Epithelial cell of prostate (primary cell): ENCODE measurements at regions not wholly inside any gene's neighbourhood (a gene's known extent, or its start where the extent isn't known, plus 50 kb on each side); places are given as distances from the start of the nearest gene placed in this dataset.
A peak's percentile ranks its signal among the peaks of the same experiment; 100 is the strongest.
"Not testable (repeated sequence)": the region's sequence is repeated elsewhere in the genome, so short reads cannot be mapped to it uniquely, and the experiment has no call there.

ENCODE experiments used
- DNase-seq: peaks from one replicate; pipeline ENCODE4 v3.0.0-alpha.2; 2011; ENCODE audit warnings: low read depth, low spot score
- H3K27ac ChIP-seq: fragments of 450-650 bp; 2 replicates; pipeline ENCODE4 v1.5.1; 2017; ENCODE audit warnings: mild to moderate bottlenecking

- H3K27ac ChIP-seq: no peak overlapping the region
- no peak for DNase-seq
These were observed 275.2 kb upstream of the CBLB start for GRCh38 chr3:106144030-106144429.

- DNase-seq, H3K27ac ChIP-seq: not testable (repeated sequence)
These were observed 279.7 kb upstream of the CBLB start for GRCh38 chr3:106148440-106149082.

DNA sequence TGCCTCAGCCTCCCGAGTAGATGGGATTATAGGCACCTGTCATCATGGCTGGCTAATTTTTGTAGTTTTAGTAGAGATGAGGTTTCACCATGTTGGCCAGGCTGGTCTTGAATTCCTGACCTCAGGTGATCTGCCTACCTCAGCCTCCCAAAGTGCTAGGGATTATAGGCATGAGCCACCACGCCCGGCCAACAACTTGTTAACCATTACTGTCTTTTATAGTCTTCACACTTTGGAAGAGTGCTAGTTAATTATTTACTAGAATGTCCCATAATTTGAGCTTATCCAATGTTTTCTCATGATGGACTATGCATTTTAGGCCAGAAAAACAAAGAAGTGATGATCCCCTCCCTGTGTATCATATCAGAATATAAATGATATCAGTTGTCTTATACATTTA is 288.6 kb upstream of the CBLB start:
- no peak for DNase-seq
- H3K27ac ChIP-seq: no peak overlapping the region

- DNase-seq: no peak
These were observed 291.6 kb upstream of the CBLB start for GRCh38 chr3:106160396-106160795.

GRCh38 chr3:106161246-106161645 is 292.4 kb upstream of the CBLB start:
- H3K27ac ChIP-seq: no peak overlapping the region
- DNase-seq: no peak

More at GRCh38 chr3:106160396-106160795, 291.6 kb upstream of the CBLB start:
- no peak overlapping the region for H3K27ac ChIP-seq

GRCh38 chr3:106167728-106168127 is 298.9 kb upstream of the CBLB start:
- no peak overlapping the region for H3K27ac ChIP-seq
- DNase-seq: no peak

DNA sequence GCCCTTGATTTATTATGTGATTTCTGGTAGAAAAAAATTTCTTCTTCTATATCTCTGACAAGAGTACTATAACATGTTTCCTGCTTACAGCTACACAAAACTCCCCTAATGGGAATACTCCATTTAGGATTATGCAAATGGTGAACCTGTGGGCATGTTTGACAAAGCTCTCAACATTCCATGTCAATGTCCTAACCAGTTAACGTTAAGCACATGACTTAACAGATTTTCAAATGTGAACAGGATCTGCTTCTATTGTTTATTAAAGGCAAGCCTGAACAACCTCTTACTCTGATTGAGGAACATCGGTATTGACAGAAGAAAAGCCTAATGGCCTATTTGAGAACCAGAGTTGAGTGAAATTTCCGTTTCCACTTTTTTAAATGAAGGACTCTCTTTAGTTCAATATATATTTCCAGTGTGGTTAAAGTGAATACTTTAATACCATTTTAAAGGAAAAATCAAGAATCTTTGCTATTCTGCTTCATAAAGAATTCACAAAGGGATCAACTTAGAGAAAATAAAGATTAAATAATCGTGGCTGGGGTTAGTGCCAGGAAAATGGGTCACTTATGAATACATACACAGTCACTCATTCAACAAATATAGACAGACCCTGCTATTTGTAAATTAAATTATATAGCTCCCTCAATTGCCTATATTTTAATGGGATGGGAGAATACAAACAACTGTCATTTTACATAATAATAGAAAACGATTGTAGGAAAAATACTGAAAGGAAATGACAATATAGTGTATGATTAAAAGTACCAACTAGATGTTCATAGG is 300.3 kb upstream of the CBLB start:
- peak; percentile 49 for DNase-seq
- H3K27ac ChIP-seq: peak overlapping the region; percentile 62

GRCh38 chr3:106170636-106171035 is 301.8 kb upstream of the CBLB start:
- no peak overlapping the region for H3K27ac ChIP-seq
- no peak for DNase-seq

DNA sequence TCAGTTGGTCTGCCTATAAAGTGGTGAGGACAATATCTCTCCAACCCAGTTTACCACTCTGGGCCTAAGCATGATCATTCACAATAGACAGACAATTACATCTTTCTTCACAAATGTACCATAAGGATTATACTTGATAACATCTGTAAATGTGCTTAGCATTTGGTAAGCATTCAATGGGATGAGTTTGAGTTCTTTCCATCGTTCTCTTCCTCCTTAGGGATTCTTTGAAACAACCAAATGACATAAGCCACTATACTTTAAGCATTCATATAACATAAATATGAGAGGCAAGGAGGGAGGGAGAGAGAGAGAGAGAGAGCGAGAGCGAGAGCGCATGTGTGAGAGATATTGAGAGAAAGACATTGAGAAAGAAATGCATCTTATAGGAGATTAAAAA is 303.3 kb upstream of the CBLB start:
- DNase-seq: no peak
- H3K27ac ChIP-seq: no peak overlapping the region

- H3K27ac ChIP-seq: no peak overlapping the region
These were observed 304.0 kb upstream of the CBLB start for GRCh38 chr3:106172780-106173179.

DNA sequence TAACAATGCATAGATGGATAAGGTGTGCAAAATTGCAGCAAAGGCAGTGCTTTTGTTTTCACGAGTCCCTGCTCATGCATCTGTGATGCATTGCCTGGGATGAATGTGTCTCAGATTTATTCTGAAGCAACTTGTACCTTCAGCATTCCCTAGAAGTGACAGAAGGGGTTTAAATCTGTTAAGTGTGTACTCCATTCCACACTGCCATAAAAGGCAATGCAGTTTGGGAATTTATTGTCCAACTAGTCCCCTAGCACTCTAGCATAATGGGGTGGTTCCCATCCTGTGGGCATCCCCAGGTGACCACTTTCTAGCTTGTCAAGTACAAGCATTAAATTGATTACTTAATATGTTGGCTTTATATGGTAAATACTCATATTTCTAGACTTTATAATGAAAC is 306.5 kb upstream of the CBLB start:
- no peak overlapping the region for H3K27ac ChIP-seq
- no peak for DNase-seq

More at GRCh38 chr3:106172780-106173179, 304.0 kb upstream of the CBLB start:
- DNase-seq: no peak

DNA sequence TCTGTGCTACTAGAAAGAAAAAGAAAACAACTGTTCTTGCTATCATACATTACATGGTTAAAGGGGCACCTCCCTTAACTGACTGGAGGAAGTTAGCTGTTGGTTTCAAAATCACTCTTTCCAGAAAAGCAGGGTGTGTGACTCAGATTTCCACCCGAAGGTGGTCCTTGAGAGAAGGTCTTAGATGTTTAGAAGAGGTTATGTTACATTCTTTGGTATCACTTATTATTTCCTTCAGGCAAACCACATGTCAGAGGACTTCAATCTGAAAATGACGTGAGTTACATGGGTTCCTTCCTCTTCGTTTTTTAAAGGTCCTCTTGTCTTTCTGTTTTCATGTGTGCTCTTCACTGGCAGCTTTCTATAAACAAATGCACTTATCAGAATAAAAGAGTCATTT is 307.9 kb upstream of the CBLB start:
- H3K27ac ChIP-seq: no peak overlapping the region
- no peak for DNase-seq

DNA sequence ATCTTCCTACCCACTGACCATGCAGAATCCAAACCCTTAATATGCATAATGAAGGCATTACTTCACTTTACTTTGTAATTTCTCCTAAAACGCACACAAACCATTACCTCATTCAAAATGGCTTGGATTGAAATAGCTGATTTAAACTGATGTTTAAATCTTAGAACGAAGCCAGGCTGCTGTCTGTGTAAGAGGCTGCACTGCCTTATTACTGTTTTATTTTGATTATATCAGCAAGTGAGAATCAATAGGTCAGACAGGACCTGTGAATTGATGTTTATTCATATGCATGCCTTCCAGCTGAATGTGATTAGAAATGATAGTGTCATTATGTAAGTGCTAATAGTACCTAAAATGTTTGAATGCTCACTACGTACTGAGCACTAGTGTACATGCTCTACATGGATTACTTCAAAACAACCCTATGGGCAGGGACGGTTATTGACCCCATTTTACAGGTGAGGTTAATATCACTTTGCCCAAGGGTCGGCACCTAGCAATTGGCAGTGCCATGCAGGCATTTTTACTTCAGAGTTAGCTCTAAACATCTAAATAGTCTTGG is 314.2 kb upstream of the CBLB start:
- H3K27ac ChIP-seq: no peak overlapping the region
- DNase-seq: no peak

DNA sequence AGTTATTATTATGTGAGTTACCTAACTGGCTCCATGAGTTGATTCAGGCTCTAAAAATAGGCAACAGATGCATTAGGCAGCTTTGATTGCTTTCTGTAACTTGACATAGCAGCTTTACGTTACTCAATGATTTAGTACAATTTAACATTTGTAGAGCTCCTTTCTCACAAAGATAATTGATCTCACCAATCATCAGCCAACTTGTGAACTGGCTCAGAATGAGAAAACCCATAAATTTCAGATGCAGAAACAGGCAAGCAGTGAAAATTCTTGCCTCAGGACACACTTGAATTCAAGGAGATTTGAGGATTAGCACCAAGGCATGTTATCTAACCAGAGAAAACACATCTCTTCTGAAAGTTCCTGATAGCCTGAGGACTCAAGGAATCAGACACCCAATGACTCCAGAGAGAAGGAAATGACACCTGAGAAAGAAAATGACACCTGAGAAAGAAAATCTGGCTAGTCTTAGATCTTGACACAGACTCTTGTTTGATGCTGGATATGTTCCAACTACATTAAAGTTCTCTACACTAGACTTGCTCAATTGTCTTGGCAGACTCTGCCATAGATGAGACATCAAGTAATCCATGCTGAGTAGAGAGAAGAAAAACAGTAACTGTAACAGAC is 315.1 kb upstream of the CBLB start:
- DNase-seq: peak; percentile 78
- peak overlapping the region; percentile 5 for H3K27ac ChIP-seq

- no peak for DNase-seq
These were observed 316.0 kb upstream of the CBLB start for GRCh38 chr3:106184540-106185457.

GRCh38 chr3:106185949-106186348 is 317.1 kb upstream of the CBLB start:
- no peak overlapping the region for H3K27ac ChIP-seq
- DNase-seq: no peak

More at GRCh38 chr3:106184540-106185457, 316.0 kb upstream of the CBLB start:
- H3K27ac ChIP-seq: no peak overlapping the region

DNA sequence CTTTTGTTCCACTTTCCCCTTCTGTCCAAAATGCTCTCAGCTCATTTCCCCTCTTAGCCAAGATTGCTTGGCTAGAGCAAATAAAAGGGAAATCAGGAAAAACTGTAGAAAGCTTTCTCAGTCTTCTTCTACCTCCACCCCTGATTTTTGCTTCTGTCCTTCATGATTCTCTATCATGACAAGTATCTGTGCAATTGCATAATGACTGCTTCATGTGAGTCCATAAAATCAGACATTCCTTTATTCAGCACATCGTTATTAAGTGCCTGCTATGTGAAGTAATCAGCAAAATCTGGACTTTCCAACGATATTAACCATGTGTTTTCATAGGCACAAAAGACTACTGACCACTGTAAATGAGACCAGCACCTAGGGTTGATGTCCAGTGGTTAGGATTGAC is 321.5 kb upstream of the CBLB start:
- H3K27ac ChIP-seq: no peak overlapping the region
- DNase-seq: no peak

DNA sequence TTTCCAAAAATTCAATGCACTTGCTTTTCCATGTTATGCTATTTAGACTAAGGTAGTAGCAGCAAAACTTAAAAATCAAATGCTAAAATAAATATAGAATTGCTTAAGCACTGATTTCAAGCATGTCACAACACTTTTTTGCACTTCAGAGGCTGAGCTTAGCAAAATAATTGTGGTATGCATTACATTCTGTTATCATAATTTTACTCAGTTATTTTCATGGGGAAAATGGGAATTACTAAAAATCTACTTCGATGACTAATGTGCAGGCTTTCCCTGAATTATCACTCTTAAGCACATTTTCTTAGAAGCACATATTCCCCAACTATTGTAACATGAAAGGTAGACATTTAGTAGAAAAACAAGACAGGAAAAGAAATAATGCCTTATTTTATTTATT is 322.4 kb upstream of the CBLB start:
- no peak overlapping the region for H3K27ac ChIP-seq
- no peak for DNase-seq

DNA sequence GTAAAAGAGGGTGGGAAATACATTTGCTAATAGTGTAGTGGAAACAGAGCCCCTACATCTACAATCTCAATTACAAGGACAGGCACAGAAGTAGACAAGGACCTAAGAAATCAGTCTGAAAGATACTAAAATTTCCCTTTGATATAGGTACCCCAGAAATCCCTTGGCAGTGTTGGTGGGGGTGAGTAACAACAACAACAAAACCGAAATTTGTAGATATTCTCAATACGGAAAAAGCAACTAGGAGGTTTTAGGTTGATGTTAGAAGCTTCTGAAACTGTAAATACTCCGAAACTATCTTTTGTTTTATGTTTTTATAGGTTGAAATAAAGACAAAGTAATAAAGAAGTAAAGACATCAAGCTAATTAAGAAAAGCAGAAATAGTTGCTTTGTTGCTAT is 323.1 kb upstream of the CBLB start:
- H3K27ac ChIP-seq: no peak overlapping the region
- no peak for DNase-seq

GRCh38 chr3:106193876-106194275 is 325.1 kb upstream of the CBLB start:
- no peak for DNase-seq
- H3K27ac ChIP-seq: no peak overlapping the region
